CD4-positive, alpha-beta T cell (primary cell): ENCODE measurements at regions not wholly inside any gene's neighbourhood (a gene's known extent, or its start where the extent isn't known, plus 50 kb on each side); places are given as distances from the start of the nearest gene placed in this dataset.

Source experiments
- ATAC-seq: fragments of 200-7000 bp; cut with Tn5 transposase; one replicate; pipeline ENCODE4 v1.10.0; 2022; ENCODE audit warnings: mild to moderate bottlenecking; ENCODE audit not compliant: poor library complexity
- CTCF ChIA-PET: fragments of 350-600 bp; sonication (Branson Sonifier 250); formaldehyde crosslinking; loops from one replicate; lab custom pipeline; 2021; ENCODE audit warnings: antibody characterized with exemption, inconsistent platforms; lab: Charles Lee
- POLR2A ChIA-PET: fragments of 350-600 bp; sonication (Branson Sonifier 250); formaldehyde crosslinking; loops from one replicate; lab custom pipeline; 2021; ENCODE audit warnings: antibody characterized with exemption, inconsistent platforms; lab: Charles Lee
- DNase-seq, 14 experiments: peaks; one replicate each; pipeline ENCODE4 v3.0.0-alpha.2; 2013 to 2020; ENCODE audit warnings: mixed read lengths in 2 of 14
- H3K27ac ChIP-seq, 2 donors: one replicate each; pipeline versions ENCODE4 v1.5.1 to v1.7.0; 2013; ENCODE audit warnings: low read length in 2 of 2, low read depth in 1 of 2, mild to moderate bottlenecking in 1 of 2
- H3K27me3 ChIP-seq, 2 experiments: 1 replicate in 1 of 2; 2 replicates in 1 of 2; pipeline versions ENCODE4 v1.6.1 to v1.7.0; 2013; ENCODE audit warnings: low read length in 2 of 2, control low read depth in 1 of 2, mild to moderate bottlenecking in 1 of 2, moderate library complexity in 1 of 2; ENCODE audit not compliant: insufficient read depth in 2 of 2, control insufficient read depth in 1 of 2
- H3K36me3 ChIP-seq: one replicate; pipeline ENCODE4 v1.6.1; 2013; ENCODE audit warnings: low read length, control low read depth; ENCODE audit not compliant: insufficient read depth
- H3K4me1 ChIP-seq: one replicate; pipeline ENCODE4 v1.6.1; 2013; ENCODE audit warnings: low read length, control low read depth; ENCODE audit not compliant: insufficient read depth
- H3K4me3 ChIP-seq: one replicate; pipeline ENCODE4 v1.5.1; 2013; ENCODE audit warnings: mild to moderate bottlenecking, low read length, moderate library complexity
- H3K9me3 ChIP-seq, 2 experiments: 1 replicate in 1 of 2; 2 replicates in 1 of 2; pipeline versions ENCODE4 v1.6.1 to v1.7.0; 2013; ENCODE audit warnings: low read length in 2 of 2, mild to moderate bottlenecking in 2 of 2, control low read depth in 1 of 2, moderate library complexity in 1 of 2; ENCODE audit not compliant: control insufficient read depth in 1 of 2, insufficient read depth in 1 of 2
- H3K27ac Mint-ChIP-seq: one replicate; pipeline ENCODE4 v1.8.0; 2020; ENCODE audit warnings: mixed read lengths
- H3K27me3 Mint-ChIP-seq: one replicate; pipeline ENCODE4 v1.8.0; 2021; ENCODE audit warnings: mixed read lengths
- H3K36me3 Mint-ChIP-seq: one replicate; pipeline ENCODE4 v1.8.0; 2021; ENCODE audit warnings: low read depth, mixed read lengths
- H3K4me1 Mint-ChIP-seq: one replicate; pipeline ENCODE4 v1.8.0; 2021; ENCODE audit warnings: low read depth, mixed read lengths
- H3K4me3 Mint-ChIP-seq: one replicate; pipeline ENCODE4 v1.8.0; 2020; ENCODE audit warnings: mild to moderate bottlenecking, mixed read lengths
- H3K9me3 Mint-ChIP-seq: one replicate; pipeline ENCODE4 v1.8.0; 2020; ENCODE audit warnings: mixed read lengths
- CTCF ChIP-seq: fragments of 200-600 bp; IDR thresholded peaks from one replicate; pipeline ENCODE4 v1.8.0; 2022; ENCODE audit warnings: antibody characterized with exemption, mild to moderate bottlenecking
- intact Hi-C, 2 experiments: fragments of 100-400 bp; cut with DNase I in 1 of 2; cut with micrococcal nuclease in 1 of 2; formaldehyde crosslinking; loops; one replicate each; pipeline versions ENCODE4 v1.15.1 to v1.9.0; 2023 to 2025; cut with DNase I, micrococcal nuclease

GRCh38 chr16:60510208-60510607, 1526.0 kb downstream of the CDH8 start:
- H3K4me3 Mint-ChIP-seq: no peak overlapping the region
- H3K27me3 Mint-ChIP-seq: no peaks in the 10 kb centered on the region
- Histone ChIP-seq H3K4me3 (no peak overlapping the region), H3K4me1 (no peaks in the 10 kb centered on the region), H3K9me3 (no peaks in the 10 kb centered on the region), H3K27me3 (no peaks in the 10 kb centered on the region), H3K36me3 (no peaks in the 10 kb centered on the region), H3K27ac (no peak overlapping the region)
- POLR2A ChIA-PET: no interaction called here
- H3K9me3 Mint-ChIP-seq: peaks cover 13% of the 10 kb centered on the region
- TF ChIP-seq CTCF: no peak
- intact Hi-C loops: no loop called here
- DNase-seq (no peak), ATAC-seq (no peak)
- H3K27ac Mint-ChIP-seq: no peak overlapping the region
- no peaks in the 10 kb centered on the region for H3K36me3 Mint-ChIP-seq
- CTCF ChIA-PET: no interaction called here
- H3K4me1 Mint-ChIP-seq: no peaks in the 10 kb centered on the region

- H3K36me3 Mint-ChIP-seq: no peaks in the 10 kb centered on the region
- no peak overlapping the region for H3K27ac ChIP-seq
- DNase-seq (no peak), ATAC-seq (no peak)
- H3K36me3 ChIP-seq: no peaks in the 10 kb centered on the region
- H3K27me3 Mint-ChIP-seq: no peaks in the 10 kb centered on the region
- no peak overlapping the region for H3K27ac Mint-ChIP-seq
- POLR2A ChIA-PET: no interaction called here
- intact Hi-C loops: no loop called here
- no peak overlapping the region for H3K4me3 Mint-ChIP-seq
- H3K4me1 Mint-ChIP-seq: no peaks in the 10 kb centered on the region
- CTCF ChIA-PET: no interaction called here
- peaks cover 15% of the 10 kb centered on the region for H3K9me3 Mint-ChIP-seq
- no peak overlapping the region for H3K4me3 ChIP-seq
- no peak for TF ChIP-seq CTCF
- H3K4me1 ChIP-seq: no peaks in the 10 kb centered on the region
- peaks cover 0 to 3% of the 10 kb centered on the region in 2 experiments for H3K9me3 ChIP-seq
- no peaks in the 10 kb centered on the region for H3K27me3 ChIP-seq
These were observed 1545.0 kb downstream of the CDH8 start for GRCh38 chr16:60491273-60491672.

GRCh38 chr16:60485872-60486489, 1550.3 kb downstream of the CDH8 start:
- H3K9me3 Mint-ChIP-seq: peaks cover 18% of the 10 kb centered on the region
- no peaks in the 10 kb centered on the region for H3K36me3 ChIP-seq
- H3K4me3 Mint-ChIP-seq: no peak overlapping the region
- no peaks in the 10 kb centered on the region for H3K4me1 ChIP-seq
- DNase-seq (no peak), ATAC-seq (no peak)
- TF ChIP-seq CTCF: no peak
- H3K36me3 Mint-ChIP-seq: no peaks in the 10 kb centered on the region
- H3K9me3 ChIP-seq: peaks cover 4% of the 10 kb centered on the region in 2 experiments
- no peaks in the 10 kb centered on the region for H3K4me1 Mint-ChIP-seq
- POLR2A ChIA-PET: no interaction called here
- CTCF ChIA-PET: no interaction called here
- H3K27me3 ChIP-seq: no peaks in the 10 kb centered on the region
- no peak overlapping the region for H3K27ac ChIP-seq
- H3K27ac Mint-ChIP-seq: no peak overlapping the region
- no peak overlapping the region for H3K4me3 ChIP-seq
- H3K27me3 Mint-ChIP-seq: no peaks in the 10 kb centered on the region
- intact Hi-C loops: no loop called here
